Transverse colon (tissue), 4 donors: ENCODE measurements at regions not wholly inside any gene's neighbourhood (a gene's known extent, or its start where the extent isn't known, plus 50 kb on each side); places are given as distances from the start of the nearest gene placed in this dataset.

Source experiments
- CTCF ChIP-seq, 5 experiments: fragments of 200-600 bp in 3 of 5; fragments of 450-650 bp in 2 of 5; sonication (generic) in 3 of 5; IDR thresholded peaks; 1 replicate in 2 of 5; 2 replicates in 3 of 5; pipeline ENCODE4 v1.5.1; 2016 to 2017; ENCODE audit warnings: antibody characterized with exemption in 5 of 5, inconsistent platforms in 3 of 5, mild to moderate bottlenecking in 2 of 5, moderate library complexity in 1 of 5
- EP300 ChIP-seq: sonication (generic); formaldehyde crosslinking; IDR thresholded peaks from one replicate; pipeline ENCODE4 v1.6.1; 2017; ENCODE audit warnings: antibody characterized with exemption, low read depth
- POLR2A ChIP-seq: fragments of 450-650 bp; IDR thresholded peaks from one replicate; pipeline ENCODE4 v1.6.1; 2016; ENCODE audit warnings: antibody characterized with exemption, mild to moderate bottlenecking, moderate library complexity
- POLR2AphosphoS5 ChIP-seq, 3 donors: sonication (generic); formaldehyde crosslinking; IDR thresholded peaks; one replicate each; pipeline ENCODE4 v1.6.1; 2016; ENCODE audit warnings: antibody characterized with exemption in 3 of 3

GRCh38 chr16:79725051-79725450, 124.5 kb upstream of the MAF start:
- TF ChIP-seq POLR2A: no peak
- TF ChIP-seq CTCF (IDR thresholded peaks at IDR 0.05): no peak
- no peak for TF ChIP-seq EP300
- TF ChIP-seq POLR2AphosphoS5 (IDR thresholded peaks at IDR 0.05): no peak
